GM23338 (cell line): ENCODE measurements at regions not wholly inside any gene's neighbourhood (a gene's known extent, or its start where the extent isn't known, plus 50 kb on each side); places are given as distances from the start of the nearest gene placed in this dataset.
"Not testable (repeated sequence)": the region's sequence is repeated elsewhere in the genome, so short reads cannot be mapped to it uniquely, and the experiment has no call there.

Experiments used
- CREB1 ChIP-seq: fragments of 250-450 bp; sonication (Bioruptor Pico); IDR thresholded peaks from 2 replicates; pipeline ENCODE4 v1.5.0; 2020; ENCODE audit warnings: low read depth, mild to moderate bottlenecking, moderate library complexity
- CTCF ChIP-seq, 2 experiments: fragments of 200-600 bp in 1 of 2; sonication (generic) in 1 of 2; conservative IDR thresholded peaks; 2 replicates each; pipeline versions ENCODE4 v1.5.1 to v1.6.1; 2016 to 2017; ENCODE audit warnings: antibody characterized with exemption in 2 of 2, low read depth in 2 of 2, mild to moderate bottlenecking in 2 of 2, moderate library complexity in 1 of 2
- EZH2 ChIP-seq: fragments of 200-600 bp; sonication (generic); IDR thresholded peaks from one replicate; pipeline ENCODE4 v1.8.0; 2017; ENCODE audit warnings: antibody characterized with exemption, mild to moderate bottlenecking, low read depth; ENCODE audit not compliant: unreplicated experiment
- EZH2phosphoT487 ChIP-seq: fragments of 200-600 bp; sonication (generic); IDR thresholded peaks from one replicate; pipeline ENCODE4 v1.8.1; 2018; ENCODE audit warnings: antibody characterized with exemption; ENCODE audit not compliant: unreplicated experiment
- JUNB ChIP-seq: IDR thresholded peaks from one replicate; pipeline ENCODE4 v1.6.1; 2016; ENCODE audit warnings: antibody characterized with exemption; ENCODE audit not compliant: unreplicated experiment
- NANOG ChIP-seq: IDR thresholded peaks from 2 replicates; pipeline ENCODE4 v1.6.1; 2016; ENCODE audit warnings: antibody characterized with exemption, borderline replicate concordance
- POLR2AphosphoS5 ChIP-seq: IDR thresholded peaks from 2 replicates; pipeline ENCODE4 v1.6.1; 2016; ENCODE audit warnings: antibody characterized with exemption, low read depth
- STAT1 ChIP-seq: IDR thresholded peaks from one replicate; pipeline ENCODE4 v1.6.1; 2016; ENCODE audit warnings: antibody characterized with exemption; ENCODE audit not compliant: unreplicated experiment
- ZNF114 ChIP-seq: fragments of 250-450 bp; sonication (Bioruptor Pico); IDR thresholded peaks from 2 replicates; pipeline ENCODE4 v1.5.0; 2020; ENCODE audit warnings: mild to moderate bottlenecking, moderate library complexity
- ZNF331 ChIP-seq: fragments of 250-450 bp; sonication (Bioruptor Pico); IDR thresholded peaks from 2 replicates; pipeline ENCODE4 v1.5.0; 2020; ENCODE audit warnings: low read depth, mild to moderate bottlenecking, moderate library complexity
- ZNF462 ChIP-seq: fragments of 250-450 bp; sonication (Bioruptor Pico); IDR thresholded peaks from 2 replicates; pipeline ENCODE4 v1.5.0; 2020; ENCODE audit warnings: mild to moderate bottlenecking, moderate library complexity
- TF ChIP-seq, protein P1 (sequence below): IDR thresholded peaks from one replicate; pipeline ENCODE4 v1.6.1; 2018; ENCODE audit warnings: antibody characterized with exemption; ENCODE audit not compliant: unreplicated experiment
- TF ChIP-seq, protein P2 (sequence below): IDR thresholded peaks from 2 replicates; pipeline ENCODE4 v1.6.1; 2016; ENCODE audit warnings: antibody characterized with exemption

DNA sequence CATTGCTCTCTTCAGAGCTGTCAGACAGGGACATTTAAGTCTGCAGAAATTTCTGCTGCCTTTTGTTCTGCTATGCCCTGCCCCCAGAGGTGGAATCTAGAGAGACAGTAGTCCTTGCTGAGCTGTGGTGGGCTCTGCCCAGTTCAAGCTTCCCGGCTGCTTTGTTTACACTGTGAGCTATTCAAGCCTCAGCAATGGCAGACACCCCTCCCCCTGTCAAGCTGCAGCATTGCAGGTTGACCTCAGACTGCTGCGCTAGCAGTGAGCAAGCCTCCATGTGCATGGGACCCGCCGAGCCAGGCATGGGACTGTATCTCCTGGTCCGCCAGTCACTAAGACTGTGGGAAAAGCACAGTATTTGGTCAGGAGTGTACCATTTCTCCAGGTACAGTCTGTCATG is 53.6 kb upstream of the MAPK10 start:
- TF ChIP-seq, protein P1, sequence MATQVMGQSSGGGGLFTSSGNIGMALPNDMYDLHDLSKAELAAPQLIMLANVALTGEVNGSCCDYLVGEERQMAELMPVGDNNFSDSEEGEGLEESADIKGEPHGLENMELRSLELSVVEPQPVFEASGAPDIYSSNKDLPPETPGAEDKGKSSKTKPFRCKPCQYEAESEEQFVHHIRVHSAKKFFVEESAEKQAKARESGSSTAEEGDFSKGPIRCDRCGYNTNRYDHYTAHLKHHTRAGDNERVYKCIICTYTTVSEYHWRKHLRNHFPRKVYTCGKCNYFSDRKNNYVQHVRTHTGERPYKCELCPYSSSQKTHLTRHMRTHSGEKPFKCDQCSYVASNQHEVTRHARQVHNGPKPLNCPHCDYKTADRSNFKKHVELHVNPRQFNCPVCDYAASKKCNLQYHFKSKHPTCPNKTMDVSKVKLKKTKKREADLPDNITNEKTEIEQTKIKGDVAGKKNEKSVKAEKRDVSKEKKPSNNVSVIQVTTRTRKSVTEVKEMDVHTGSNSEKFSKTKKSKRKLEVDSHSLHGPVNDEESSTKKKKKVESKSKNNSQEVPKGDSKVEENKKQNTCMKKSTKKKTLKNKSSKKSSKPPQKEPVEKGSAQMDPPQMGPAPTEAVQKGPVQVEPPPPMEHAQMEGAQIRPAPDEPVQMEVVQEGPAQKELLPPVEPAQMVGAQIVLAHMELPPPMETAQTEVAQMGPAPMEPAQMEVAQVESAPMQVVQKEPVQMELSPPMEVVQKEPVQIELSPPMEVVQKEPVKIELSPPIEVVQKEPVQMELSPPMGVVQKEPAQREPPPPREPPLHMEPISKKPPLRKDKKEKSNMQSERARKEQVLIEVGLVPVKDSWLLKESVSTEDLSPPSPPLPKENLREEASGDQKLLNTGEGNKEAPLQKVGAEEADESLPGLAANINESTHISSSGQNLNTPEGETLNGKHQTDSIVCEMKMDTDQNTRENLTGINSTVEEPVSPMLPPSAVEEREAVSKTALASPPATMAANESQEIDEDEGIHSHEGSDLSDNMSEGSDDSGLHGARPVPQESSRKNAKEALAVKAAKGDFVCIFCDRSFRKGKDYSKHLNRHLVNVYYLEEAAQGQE, result not testable (repeated sequence)
- TF ChIP-seq CTCF (conservative IDR thresholded peaks at IDR 0.05; ENCODE audit: low read depth in 2 of 2); EZH2; EZH2phosphoT487; POLR2AphosphoS5; JUNB; NANOG; ZNF331; ZNF462 (CRISPR knock-in tag); CREB1; ZNF114 (CRISPR knock-in tag); STAT1: not testable (repeated sequence)
- TF ChIP-seq, protein P2, sequence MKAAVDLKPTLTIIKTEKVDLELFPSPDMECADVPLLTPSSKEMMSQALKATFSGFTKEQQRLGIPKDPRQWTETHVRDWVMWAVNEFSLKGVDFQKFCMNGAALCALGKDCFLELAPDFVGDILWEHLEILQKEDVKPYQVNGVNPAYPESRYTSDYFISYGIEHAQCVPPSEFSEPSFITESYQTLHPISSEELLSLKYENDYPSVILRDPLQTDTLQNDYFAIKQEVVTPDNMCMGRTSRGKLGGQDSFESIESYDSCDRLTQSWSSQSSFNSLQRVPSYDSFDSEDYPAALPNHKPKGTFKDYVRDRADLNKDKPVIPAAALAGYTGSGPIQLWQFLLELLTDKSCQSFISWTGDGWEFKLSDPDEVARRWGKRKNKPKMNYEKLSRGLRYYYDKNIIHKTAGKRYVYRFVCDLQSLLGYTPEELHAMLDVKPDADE, result not testable (repeated sequence)
